MM.1S (cell line): ENCODE measurements at regions not wholly inside any gene's neighbourhood (a gene's known extent, or its start where the extent isn't known, plus 50 kb on each side); places are given as distances from the start of the nearest gene placed in this dataset.

Experiments used
- DNase-seq: peaks from one replicate; pipeline ENCODE4 v3.0.0-alpha.2; 2015
- H2AFZ ChIP-seq: fragments of 300-600 bp; sonication (generic); 2 replicates; pipeline ENCODE4 v1.6.0; 2016; ENCODE audit warnings: antibody characterized with exemption, low read length
- H3F3A ChIP-seq: fragments of 300-600 bp; sonication (generic); 2 replicates; pipeline ENCODE4 v1.6.1; 2016; ENCODE audit warnings: mild to moderate bottlenecking, antibody characterized with exemption, low read length, moderate library complexity, mixed read lengths; ENCODE audit not compliant: insufficient read depth
- H3K27ac ChIP-seq: fragments of 300-600 bp; sonication (generic); 2 replicates; pipeline ENCODE4 v1.5.1; 2016; ENCODE audit warnings: mild to moderate bottlenecking, low read length
- H3K27me3 ChIP-seq: fragments of 300-600 bp; sonication (generic); replicated peaks from 2 replicates; pipeline ENCODE4 v1.6.0; 2016; ENCODE audit warnings: low read length; ENCODE audit not compliant: insufficient read depth
- H3K36me3 ChIP-seq: fragments of 300-600 bp; sonication (generic); replicated peaks from 2 replicates; pipeline ENCODE4 v1.6.1; 2016; ENCODE audit warnings: mild to moderate bottlenecking, low read length, mixed read lengths; ENCODE audit not compliant: insufficient read depth
- H3K4me1 ChIP-seq: fragments of 300-600 bp; sonication (generic); 2 replicates; pipeline ENCODE4 v1.6.1; 2016; ENCODE audit warnings: low read length, mixed read lengths
- H3K4me2 ChIP-seq: fragments of 300-600 bp; sonication (generic); 2 replicates; pipeline ENCODE4 v1.6.0; 2016; ENCODE audit warnings: low read depth, low read length
- H3K4me3 ChIP-seq: fragments of 300-600 bp; sonication (generic); 2 replicates; pipeline ENCODE4 v1.5.1; 2016; ENCODE audit warnings: low read length, mixed read lengths
- H3K79me2 ChIP-seq: fragments of 300-600 bp; sonication (generic); 2 replicates; pipeline ENCODE4 v1.6.1; 2016; ENCODE audit warnings: mixed run types, low read length, mixed read lengths
- H3K9ac ChIP-seq: fragments of 300-600 bp; sonication (generic); 2 replicates; pipeline ENCODE4 v1.6.1; 2016; ENCODE audit warnings: low read length, mixed read lengths
- H3K9me2 ChIP-seq: fragments of 300-600 bp; sonication (generic); replicated peaks from 2 replicates; pipeline ENCODE4 v1.6.1; 2016; ENCODE audit warnings: mild to moderate bottlenecking, low read length, mixed read lengths; ENCODE audit not compliant: insufficient read depth
- H3K9me3 ChIP-seq: fragments of 300-600 bp; sonication (generic); replicated peaks from 2 replicates; pipeline ENCODE4 v1.6.1; 2016; ENCODE audit warnings: mild to moderate bottlenecking, low read length, mixed read lengths; ENCODE audit not compliant: insufficient read depth
- H4K20me1 ChIP-seq: fragments of 300-600 bp; sonication (generic); 2 replicates; pipeline ENCODE4 v1.6.1; 2016; ENCODE audit warnings: mild to moderate bottlenecking, low read length, moderate library complexity, mixed read lengths; ENCODE audit not compliant: insufficient read depth
- CTCF ChIP-seq: fragments of 300-600 bp; sonication (generic); IDR thresholded peaks from 2 replicates; pipeline ENCODE4 v1.5.1; 2016; ENCODE audit warnings: antibody characterized with exemption, low read length, mixed read lengths
- EZH2 ChIP-seq: fragments of 300-600 bp; sonication (generic); optimal IDR thresholded peaks from 2 replicates; pipeline ENCODE3; 2017; ENCODE audit warnings: low read depth, mild to moderate bottlenecking, antibody characterized with exemption, low read length, mixed read lengths
- EZH2phosphoT487 ChIP-seq: fragments of 300-600 bp; sonication (generic); IDR thresholded peaks from 2 replicates; pipeline ENCODE4 v1.6.1; 2018; ENCODE audit warnings: antibody characterized with exemption, low read length

GRCh38 chr3:145134738-145135137 lies 1026.2 kb downstream of the PLOD2 start:
- H3K9me2 ChIP-seq, result no peaks in the 10 kb centered on the region
- no peak overlapping the region for H3K9ac ChIP-seq
- no peaks in the 10 kb centered on the region for H3K4me1 ChIP-seq
- H3K9me3 ChIP-seq, result no peaks in the 10 kb centered on the region
- TF ChIP-seq EZH2 (no peak), CTCF (no peak), EZH2phosphoT487 (no peak)
- DNase-seq, result no peak
- H3F3A ChIP-seq, result no peaks in the 10 kb centered on the region
- no peak overlapping the region for H2AFZ ChIP-seq
- no peak overlapping the region for H3K27ac ChIP-seq
- no peak overlapping the region for H3K4me3 ChIP-seq
- no peaks in the 10 kb centered on the region for H4K20me1 ChIP-seq
- H3K79me2 ChIP-seq, result no peaks in the 10 kb centered on the region
- no peaks in the 10 kb centered on the region for H3K36me3 ChIP-seq
- H3K4me2 ChIP-seq, result no peak overlapping the region
- no peaks in the 10 kb centered on the region for H3K27me3 ChIP-seq

GRCh38 chr3:145144361-145144760 lies 1016.6 kb downstream of the PLOD2 start:
- no peaks in the 10 kb centered on the region for H4K20me1 ChIP-seq
- H3F3A ChIP-seq, result no peaks in the 10 kb centered on the region
- no peak for DNase-seq
- H3K4me2 ChIP-seq, result no peak overlapping the region
- H3K4me1 ChIP-seq, result no peaks in the 10 kb centered on the region
- H3K27ac ChIP-seq, result no peak overlapping the region
- H3K79me2 ChIP-seq, result no peaks in the 10 kb centered on the region
- H3K9me2 ChIP-seq, result no peaks in the 10 kb centered on the region
- no peak overlapping the region for H3K9ac ChIP-seq
- no peaks in the 10 kb centered on the region for H3K9me3 ChIP-seq
- H3K27me3 ChIP-seq, result no peaks in the 10 kb centered on the region
- no peak overlapping the region for H2AFZ ChIP-seq
- no peak overlapping the region for H3K4me3 ChIP-seq
- no peaks in the 10 kb centered on the region for H3K36me3 ChIP-seq
- no peak for TF ChIP-seq EZH2phosphoT487

GRCh38 chr3:145145461-145145860 lies 1015.5 kb downstream of the PLOD2 start:
- H3K79me2 ChIP-seq, result no peaks in the 10 kb centered on the region
- no peaks in the 10 kb centered on the region for H3K36me3 ChIP-seq
- no peaks in the 10 kb centered on the region for H3K4me1 ChIP-seq
- H3K27me3 ChIP-seq, result no peaks in the 10 kb centered on the region
- no peaks in the 10 kb centered on the region for H3K9me2 ChIP-seq
- no peak overlapping the region for H3K4me3 ChIP-seq
- H3K9ac ChIP-seq, result no peak overlapping the region
- no peaks in the 10 kb centered on the region for H4K20me1 ChIP-seq
- TF ChIP-seq CTCF (no peak), EZH2 (no peak), EZH2phosphoT487 (no peak)
- no peak for DNase-seq
- no peak overlapping the region for H3K27ac ChIP-seq
- H3K4me2 ChIP-seq, result no peak overlapping the region
- no peaks in the 10 kb centered on the region for H3F3A ChIP-seq
- H2AFZ ChIP-seq, result no peak overlapping the region
- H3K9me3 ChIP-seq, result no peaks in the 10 kb centered on the region

GRCh38 chr3:145159640-145160039 lies 1001.3 kb downstream of the PLOD2 start:
- H3K4me3 ChIP-seq, result no peak overlapping the region
- H2AFZ ChIP-seq, result no peak overlapping the region
- no peaks in the 10 kb centered on the region for H3K9me2 ChIP-seq
- H3K9ac ChIP-seq, result no peak overlapping the region
- no peak for DNase-seq
- no peaks in the 10 kb centered on the region for H3K4me1 ChIP-seq
- no peak overlapping the region for H3K4me2 ChIP-seq
- no peaks in the 10 kb centered on the region for H3K36me3 ChIP-seq
- H3K27me3 ChIP-seq, result no peaks in the 10 kb centered on the region
- H4K20me1 ChIP-seq, result no peaks in the 10 kb centered on the region
- no peaks in the 10 kb centered on the region for H3K9me3 ChIP-seq
- no peaks in the 10 kb centered on the region for H3K79me2 ChIP-seq
- H3K27ac ChIP-seq, result no peak overlapping the region
- TF ChIP-seq EZH2 (no peak), EZH2phosphoT487 (no peak)
- no peaks in the 10 kb centered on the region for H3F3A ChIP-seq
